PC-9 (cell line): ENCODE measurements at regions not wholly inside any gene's neighbourhood (a gene's known extent, or its start where the extent isn't known, plus 50 kb on each side); places are given as distances from the start of the nearest gene placed in this dataset.

Experiments
- BruUV-seq: library from RNA; stranded (reverse); fragments of 400-500 nt; replicated peaks from 2 replicates; lab custom pipeline; 2021; lab: Mats Ljungman, UMichigan
- CTCF ChIA-PET: fragments of 300-600 bp; sonication (Branson Sonifier 250); formaldehyde crosslinking; loops from one replicate; lab custom pipeline; 2022; ENCODE audit warnings: antibody characterized with exemption; lab: Charles Lee
- POLR2A ChIA-PET: fragments of 300-600 bp; sonication (Branson Sonifier 250); formaldehyde crosslinking; loops from one replicate; lab custom pipeline; 2022; ENCODE audit warnings: antibody characterized with exemption; ENCODE audit not compliant: unreplicated experiment; lab: Charles Lee
- DNase-seq, 2 experiments: peaks; one replicate each; pipeline versions ENCODE4 v3.0.0 to v3.0.0-alpha.2; 2015 to 2022; ENCODE audit warnings: mixed read lengths in 1 of 2
- H2AFZ ChIP-seq: fragments of 200-600 bp; sonication (generic); 2 replicates; pipeline ENCODE4 v1.8.1; 2017; ENCODE audit warnings: antibody characterized with exemption
- H3F3A ChIP-seq: fragments of 200-600 bp; sonication (generic); 2 replicates; pipeline ENCODE4 v1.8.1; 2017; ENCODE audit warnings: antibody characterized with exemption, mild to moderate bottlenecking, low read depth; ENCODE audit not compliant: insufficient read depth
- H3K27ac ChIP-seq: fragments of 200-600 bp; sonication (generic); 2 replicates; pipeline ENCODE4 v1.6.1; 2016; ENCODE audit warnings: mixed run types
- H3K27me3 ChIP-seq: fragments of 200-600 bp; sonication (generic); 2 replicates; pipeline ENCODE4 v1.6.1; 2016; ENCODE audit warnings: low read depth, mixed run types; ENCODE audit not compliant: insufficient read depth
- H3K36me3 ChIP-seq: fragments of 200-600 bp; sonication (generic); 2 replicates; pipeline ENCODE4 v1.6.1; 2016; ENCODE audit warnings: low read depth, mixed run types
- H3K4me1 ChIP-seq: fragments of 200-600 bp; sonication (generic); replicated peaks from 2 replicates; pipeline ENCODE4 v1.6.1; 2016; ENCODE audit warnings: mixed run types; ENCODE audit not compliant: insufficient read depth
- H3K4me2 ChIP-seq: fragments of 200-600 bp; sonication (generic); 2 replicates; pipeline ENCODE4 v1.6.1; 2017; ENCODE audit warnings: mixed run types
- H3K4me3 ChIP-seq: fragments of 200-600 bp; sonication (generic); 2 replicates; pipeline ENCODE4 v1.6.1; 2016; ENCODE audit warnings: mixed run types
- H3K79me2 ChIP-seq: fragments of 200-600 bp; sonication (generic); 2 replicates; pipeline ENCODE4 v1.6.1; 2017; ENCODE audit warnings: low read depth, mixed run types
- H3K9me2 ChIP-seq: fragments of 200-600 bp; sonication (generic); 2 replicates; pipeline ENCODE4 v1.8.1; 2017; ENCODE audit warnings: mild to moderate bottlenecking; ENCODE audit not compliant: insufficient read depth
- H3K9me3 ChIP-seq: fragments of 200-600 bp; sonication (generic); 2 replicates; pipeline ENCODE4 v1.8.1; 2016; ENCODE audit warnings: low read depth; ENCODE audit not compliant: insufficient read depth
- H4K20me1 ChIP-seq: fragments of 200-600 bp; sonication (generic); 2 replicates; pipeline ENCODE4 v1.8.1; 2017; ENCODE audit not compliant: insufficient read depth
- EZH2 ChIP-seq: fragments of 200-600 bp; sonication (generic); IDR thresholded peaks from 2 replicates; pipeline ENCODE4 v1.8.0; 2017; ENCODE audit warnings: antibody characterized with exemption, low read depth
- intact Hi-C: fragments of 100-400 bp; cut with micrococcal nuclease; formaldehyde crosslinking; loops from one replicate; pipeline ENCODE4 v1.10.0; 2022; ENCODE audit not compliant: unreplicated experiment
- TF ChIP-seq, protein P1 (sequence below): fragments of 200-600 bp; sonication (generic); conservative IDR thresholded peaks from 2 replicates; pipeline ENCODE4 v1.6.1; 2017; ENCODE audit warnings: mixed run types, antibody characterized with exemption, mild to moderate bottlenecking, moderate library complexity

DNA sequence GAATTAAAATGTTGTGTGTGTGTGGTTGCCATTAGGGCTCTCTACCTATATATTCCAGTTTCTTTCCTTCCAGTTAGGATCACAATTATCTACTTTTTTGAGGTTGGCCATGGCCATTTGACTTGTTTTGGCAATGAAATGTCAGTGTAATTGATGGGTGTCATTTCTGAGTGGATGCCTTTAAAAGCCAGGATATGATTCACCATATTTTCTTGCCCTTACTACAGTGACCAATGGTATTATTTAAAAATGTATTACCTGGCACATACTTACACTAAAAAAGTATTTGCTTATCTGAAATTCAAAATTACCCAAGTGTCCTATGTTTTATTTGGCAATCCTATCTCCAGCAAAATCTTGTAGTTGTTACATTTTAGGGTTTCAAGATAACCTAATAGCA, 258.7 kb upstream of the ACTBL2 start:
- ChIA-PET CTCF (no interaction called here), POLR2A (no interaction called here)
- DNase-seq, result no peak
- BruUV-seq, result no TSS peak
- intact Hi-C loops, result no loop called here
- Histone ChIP-seq H3K27me3 (no peaks in the 10 kb centered on the region), H3K4me1 (peaks cover 24% of the 10 kb centered on the region), H3K79me2 (no peaks in the 10 kb centered on the region), H3K9me3 (peaks cover 26% of the 10 kb centered on the region), H3K9me2 (no peaks in the 10 kb centered on the region), H3K27ac (no peak overlapping the region), H3K4me2 (no peak overlapping the region), H4K20me1 (no peaks in the 10 kb centered on the region), H3F3A (peaks cover 8% of the 10 kb centered on the region), H3K36me3 (peaks cover 11% of the 10 kb centered on the region; the same call in 1 of the 2 replicates), H2AFZ (0 out of 2 replicates have a peak overlapping the region, but pooled peaks have one; percentile 13), H3K4me3 (no peak overlapping the region)
- TF ChIP-seq, protein P1, sequence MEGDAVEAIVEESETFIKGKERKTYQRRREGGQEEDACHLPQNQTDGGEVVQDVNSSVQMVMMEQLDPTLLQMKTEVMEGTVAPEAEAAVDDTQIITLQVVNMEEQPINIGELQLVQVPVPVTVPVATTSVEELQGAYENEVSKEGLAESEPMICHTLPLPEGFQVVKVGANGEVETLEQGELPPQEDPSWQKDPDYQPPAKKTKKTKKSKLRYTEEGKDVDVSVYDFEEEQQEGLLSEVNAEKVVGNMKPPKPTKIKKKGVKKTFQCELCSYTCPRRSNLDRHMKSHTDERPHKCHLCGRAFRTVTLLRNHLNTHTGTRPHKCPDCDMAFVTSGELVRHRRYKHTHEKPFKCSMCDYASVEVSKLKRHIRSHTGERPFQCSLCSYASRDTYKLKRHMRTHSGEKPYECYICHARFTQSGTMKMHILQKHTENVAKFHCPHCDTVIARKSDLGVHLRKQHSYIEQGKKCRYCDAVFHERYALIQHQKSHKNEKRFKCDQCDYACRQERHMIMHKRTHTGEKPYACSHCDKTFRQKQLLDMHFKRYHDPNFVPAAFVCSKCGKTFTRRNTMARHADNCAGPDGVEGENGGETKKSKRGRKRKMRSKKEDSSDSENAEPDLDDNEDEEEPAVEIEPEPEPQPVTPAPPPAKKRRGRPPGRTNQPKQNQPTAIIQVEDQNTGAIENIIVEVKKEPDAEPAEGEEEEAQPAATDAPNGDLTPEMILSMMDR, result no peak
- no peak for TF ChIP-seq EZH2

DNA sequence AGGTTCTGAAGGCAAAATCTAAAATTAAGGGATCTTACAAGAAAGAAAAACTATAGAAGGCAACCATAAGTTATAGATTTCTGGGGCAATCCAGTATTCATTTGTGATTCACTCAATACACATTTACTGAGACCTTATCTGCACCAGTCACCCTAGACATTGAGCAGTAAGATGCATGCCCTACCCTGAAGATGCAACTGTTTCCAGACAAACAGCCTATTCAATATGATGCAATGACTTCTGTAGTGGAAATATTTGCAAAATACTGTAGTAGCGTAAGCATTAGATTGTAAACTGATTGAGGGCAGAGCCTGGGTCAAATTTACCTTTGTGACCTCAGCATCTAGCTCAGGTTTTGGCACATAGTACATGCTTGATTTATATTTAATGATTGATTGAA, 256.2 kb upstream of the ACTBL2 start:
- peaks cover 48% of the 10 kb centered on the region for H3K4me1 ChIP-seq
- ChIA-PET CTCF (no interaction called here), POLR2A (no interaction called here)
- H3K9me2 ChIP-seq, result no peaks in the 10 kb centered on the region
- H3F3A ChIP-seq, result peaks cover 23% of the 10 kb centered on the region
- no peak overlapping the region for H3K4me3 ChIP-seq
- no peaks in the 10 kb centered on the region for H4K20me1 ChIP-seq
- H3K36me3 ChIP-seq, result peaks cover 11% of the 10 kb centered on the region; the same call in 1 of the 2 replicates
- no peak overlapping the region for H3K27ac ChIP-seq
- BruUV-seq, result no TSS peak
- intact Hi-C loops, result loop anchor here (5.0 kb wide), 1 partner anchor 104 kb away; no protein-coding TSS in a partner anchor
- no peaks in the 10 kb centered on the region for H3K27me3 ChIP-seq
- peaks cover 34% of the 10 kb centered on the region for H3K9me3 ChIP-seq
- no peaks in the 10 kb centered on the region for H3K79me2 ChIP-seq
- TF ChIP-seq EZH2, result no peak
- TF ChIP-seq, protein P1, result no peak
- H3K4me2 ChIP-seq, result no peak overlapping the region
- DNase-seq, result no peak
- H2AFZ ChIP-seq, result no peak overlapping the region

DNA sequence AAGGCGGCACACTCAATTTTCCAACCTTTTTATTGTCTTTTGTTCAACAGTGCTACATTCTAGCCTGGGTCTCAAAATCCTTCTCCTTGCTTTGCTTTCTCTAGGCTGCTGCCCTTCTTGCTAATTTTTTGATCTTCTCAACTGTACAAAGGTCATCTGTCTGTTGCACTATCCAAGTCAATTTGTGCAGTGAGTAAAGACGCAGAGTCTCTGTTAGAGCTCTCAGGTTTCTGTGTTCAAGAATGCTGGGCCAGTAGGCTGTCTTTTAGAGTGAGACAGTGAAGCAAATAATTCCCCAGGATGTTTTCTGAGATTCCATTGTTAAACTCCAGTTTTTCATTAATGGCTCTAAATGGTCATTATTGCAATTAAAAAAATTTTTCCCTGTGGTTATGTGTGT, 255.7 kb upstream of the ACTBL2 start:
- no peaks in the 10 kb centered on the region for H4K20me1 ChIP-seq
- intact Hi-C loops, result loop anchor here (5.0 kb wide), 1 partner anchor 104 kb away; no protein-coding TSS in a partner anchor
- ChIA-PET CTCF (no interaction called here), POLR2A (no interaction called here)
- no TSS peak for BruUV-seq
- no peak overlapping the region for H3K4me2 ChIP-seq
- H3K4me1 ChIP-seq, result peaks cover 49% of the 10 kb centered on the region
- DNase-seq, result no peak
- H3K9me2 ChIP-seq, result no peaks in the 10 kb centered on the region
- H3K27me3 ChIP-seq, result no peaks in the 10 kb centered on the region
- peaks cover 23% of the 10 kb centered on the region for H3F3A ChIP-seq
- H3K9me3 ChIP-seq, result peaks cover 34% of the 10 kb centered on the region
- peaks cover 11% of the 10 kb centered on the region; the same call in 1 of the 2 replicates for H3K36me3 ChIP-seq
- no peak overlapping the region for H3K27ac ChIP-seq
- no peaks in the 10 kb centered on the region for H3K79me2 ChIP-seq
- H3K4me3 ChIP-seq, result no peak overlapping the region
- TF ChIP-seq EZH2, result no peak
- TF ChIP-seq, protein P1, result no peak
- H2AFZ ChIP-seq, result no peak overlapping the region
